T-cell (primary cell): ENCODE measurements at regions not wholly inside any gene's neighbourhood (a gene's known extent, or its start where the extent isn't known, plus 50 kb on each side); places are given as distances from the start of the nearest gene placed in this dataset.

Experiments used
- ATAC-seq, 4 experiments: fragments of 200-7000 bp in 3 of 4; fragments of 150-1000 bp in 1 of 4; cut with Tn5 transposase; replicated peaks in 1 of 4; 1 replicate in 3 of 4; 2 replicates in 1 of 4; pipeline ENCODE4 v1.10.0; 2021; ENCODE audit warnings: moderate library complexity in 3 of 4, mild to moderate bottlenecking in 2 of 4, moderate number of reproducible peaks in 1 of 4
- CTCF ChIA-PET, 2 donors: fragments of 300-600 bp; sonication (Branson Sonifier 250); formaldehyde crosslinking; loops; one replicate each; lab custom pipeline; 2022; ENCODE audit warnings: antibody characterized with exemption in 2 of 2; lab: Charles Lee
- POLR2A ChIA-PET, 2 donors: fragments of 300-600 bp; sonication (Branson Sonifier 250); formaldehyde crosslinking; loops; one replicate each; lab custom pipeline; 2022; ENCODE audit warnings: antibody characterized with exemption in 2 of 2; lab: Charles Lee
- DNase-seq, 35 experiments: peaks; one replicate each; pipeline versions ENCODE4 v3.0.0 to v3.0.0-alpha.2; 2013 to 2023
- H3K27ac ChIP-seq: one replicate; pipeline ENCODE4 v1.5.1; 2013; ENCODE audit warnings: low read length
- H3K27me3 ChIP-seq, 2 experiments: replicated peaks in 1 of 2; 1 replicate in 1 of 2; 2 replicates in 1 of 2; pipeline versions ENCODE4 v1.6.1 to v1.7.0; 2013; ENCODE audit warnings: low read length in 1 of 2, mixed read lengths in 1 of 2; ENCODE audit not compliant: control insufficient read depth in 2 of 2, insufficient read depth in 2 of 2; ENCODE audit errors: extremely low read depth in 1 of 2
- H3K36me3 ChIP-seq, 2 donors: 1 replicate in 1 of 2; 2 replicates in 1 of 2; pipeline versions ENCODE4 v1.6.1 to v1.7.0; 2013; ENCODE audit warnings: low read length in 1 of 2; ENCODE audit not compliant: control insufficient read depth in 2 of 2, insufficient read depth in 1 of 2; ENCODE audit errors: extremely low read depth in 1 of 2
- H3K4me1 ChIP-seq, 2 experiments: 1 replicate in 1 of 2; 2 replicates in 1 of 2; pipeline versions ENCODE4 v1.6.1 to v1.7.0; 2013; ENCODE audit warnings: low read length in 2 of 2, mixed read lengths in 1 of 2; ENCODE audit not compliant: insufficient read depth in 2 of 2, control insufficient read depth in 1 of 2; ENCODE audit errors: extremely low read depth in 1 of 2
- H3K4me3 ChIP-seq, 2 donors: 1 replicate in 1 of 2; 2 replicates in 1 of 2; pipeline versions ENCODE4 v1.5.1 to v1.7.0; 2013; ENCODE audit warnings: mild to moderate bottlenecking in 2 of 2, low read length in 1 of 2, moderate library complexity in 1 of 2; ENCODE audit not compliant: control insufficient read depth in 1 of 2; ENCODE audit errors: extremely low read depth in 1 of 2
- H3K9me3 ChIP-seq: 2 replicates; pipeline ENCODE4 v1.7.0; 2013
- H3K27ac Mint-ChIP-seq, 2 donors: one replicate each; pipeline ENCODE4 v1.8.0; 2020 to 2021; ENCODE audit warnings: mild to moderate bottlenecking in 2 of 2, mixed read lengths in 2 of 2
- H3K27me3 Mint-ChIP-seq, 2 donors: one replicate each; pipeline ENCODE4 v1.8.0; 2021 to 2022; ENCODE audit warnings: mixed read lengths in 2 of 2
- H3K36me3 Mint-ChIP-seq: one replicate; pipeline ENCODE4 v1.8.0; 2021; ENCODE audit warnings: mixed read lengths
- H3K4me1 Mint-ChIP-seq, 3 donors: one replicate each; pipeline ENCODE4 v1.8.0; 2020 to 2022; ENCODE audit warnings: mixed read lengths in 3 of 3, mild to moderate bottlenecking in 1 of 3
- H3K4me3 Mint-ChIP-seq, 3 donors: one replicate each; pipeline ENCODE4 v1.8.0; 2020 to 2022; ENCODE audit warnings: mild to moderate bottlenecking in 3 of 3, mixed read lengths in 3 of 3, moderate library complexity in 3 of 3
- H3K9me3 Mint-ChIP-seq, 3 donors: one replicate each; pipeline ENCODE4 v1.8.0; 2020 to 2022; ENCODE audit warnings: mixed read lengths in 3 of 3
- WGBS: methylation state at CpG from one replicate; pipeline ENCODE4 v1.1.5; 2013; ENCODE audit warnings: missing lambda C conversion rate; ENCODE audit not compliant: insufficient coverage; 5-methylcytosine and 5-hydroxymethylcytosine counted together

DNA sequence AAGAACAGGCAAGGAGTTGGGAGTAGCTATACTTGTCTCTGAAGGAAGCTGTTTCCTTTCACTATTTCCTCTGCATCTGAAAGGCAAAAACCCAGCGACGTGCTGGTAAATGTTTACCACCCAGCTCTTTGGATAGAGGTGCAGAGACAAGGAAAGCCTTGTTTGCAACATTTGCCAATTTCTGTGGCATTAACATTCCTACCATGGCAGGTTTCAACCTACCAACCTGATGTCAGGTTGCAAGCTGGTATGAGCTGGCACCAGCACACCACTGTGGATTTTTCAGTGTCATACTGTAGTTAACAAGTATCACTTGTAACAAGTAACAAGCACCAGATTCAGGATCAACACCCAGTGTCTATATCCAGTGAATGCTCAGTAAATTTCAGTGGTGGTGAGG lies 294.8 kb upstream of the TMPO start:
- Mint-ChIP-seq H3K27ac (no peak overlapping the region), H3K4me1 (no peaks in the 10 kb centered on the region), H3K27me3 (peaks cover 21 to 37% of the 10 kb centered on the region in 2 donors), H3K36me3 (no peaks in the 10 kb centered on the region), H3K9me3 (peaks cover 0 to 9% (median 0%) of the 10 kb centered on the region in 3 donors), H3K4me3 (no peak overlapping the region)
- H3K36me3 ChIP-seq: no peaks in the 10 kb centered on the region
- H3K9me3 ChIP-seq: no peaks in the 10 kb centered on the region
- ChIA-PET POLR2A (interaction anchor here in 1 of 2 donors (0.6 kb wide), 1 partner anchor 1472 kb away, joined by 3 read pairs; no protein-coding TSS in a partner anchor), CTCF (no interaction called here)
- H3K27ac ChIP-seq: no peak overlapping the region
- ATAC-seq: no peak
- no CpG with 5 or more reads among the region's 2 CpGs for WGBS
- no peaks in the 10 kb centered on the region for H3K4me1 ChIP-seq
- H3K27me3 ChIP-seq: no peaks in the 10 kb centered on the region
- H3K4me3 ChIP-seq: no peak overlapping the region
- no peak for DNase-seq

DNA sequence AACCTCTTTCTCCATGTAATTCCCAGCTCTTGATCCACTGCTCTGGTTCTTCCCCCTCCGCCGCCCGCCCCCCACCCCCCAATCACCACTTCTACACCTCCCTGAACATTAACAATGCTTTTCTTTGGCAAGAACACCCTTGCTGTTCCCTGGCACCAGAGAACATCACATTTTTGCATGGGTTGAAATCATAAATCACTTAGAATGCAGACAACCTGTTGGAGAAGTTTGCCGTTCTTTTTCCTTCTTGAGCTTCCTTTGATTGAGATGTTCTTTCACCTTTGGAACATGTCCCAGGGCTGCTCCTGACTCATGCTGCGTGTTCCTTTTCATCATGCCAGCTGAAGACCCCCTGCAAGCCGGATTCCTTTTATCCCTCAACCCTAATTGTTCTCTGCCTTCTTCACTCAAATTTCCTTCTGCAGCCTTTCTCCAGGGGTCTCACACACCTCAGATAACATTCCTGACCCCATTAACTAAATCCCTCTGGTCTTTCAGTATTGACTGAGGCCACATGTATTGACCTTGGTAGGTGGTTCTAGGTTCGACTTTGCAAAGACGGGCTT lies 294.1 kb upstream of the TMPO start:
- H3K4me1 ChIP-seq: no peaks in the 10 kb centered on the region
- CTCF ChIA-PET: no interaction called here
- no peak for DNase-seq
- H3K4me3 ChIP-seq: no peak overlapping the region
- peaks cover 21 to 36% of the 10 kb centered on the region in 2 donors for H3K27me3 Mint-ChIP-seq
- H3K9me3 Mint-ChIP-seq: peaks cover 0 to 8% (median under 1%) of the 10 kb centered on the region in 3 donors
- no peaks in the 10 kb centered on the region for H3K36me3 Mint-ChIP-seq
- WGBS: 49% methylated on average over 3 of the region's 8 CpGs
- no peaks in the 10 kb centered on the region for H3K4me1 Mint-ChIP-seq
- POLR2A ChIA-PET: interaction anchor here in 1 of 2 donors (0.6 kb wide), 1 partner anchor 1473 kb away, joined by 3 read pairs; no protein-coding TSS in a partner anchor
- H3K9me3 ChIP-seq: no peaks in the 10 kb centered on the region
- no peak overlapping the region for H3K27ac ChIP-seq
- H3K36me3 ChIP-seq: no peaks in the 10 kb centered on the region
- H3K27ac Mint-ChIP-seq: no peak overlapping the region
- no peak for ATAC-seq
- H3K4me3 Mint-ChIP-seq: no peak overlapping the region
- H3K27me3 ChIP-seq: no peaks in the 10 kb centered on the region

DNA sequence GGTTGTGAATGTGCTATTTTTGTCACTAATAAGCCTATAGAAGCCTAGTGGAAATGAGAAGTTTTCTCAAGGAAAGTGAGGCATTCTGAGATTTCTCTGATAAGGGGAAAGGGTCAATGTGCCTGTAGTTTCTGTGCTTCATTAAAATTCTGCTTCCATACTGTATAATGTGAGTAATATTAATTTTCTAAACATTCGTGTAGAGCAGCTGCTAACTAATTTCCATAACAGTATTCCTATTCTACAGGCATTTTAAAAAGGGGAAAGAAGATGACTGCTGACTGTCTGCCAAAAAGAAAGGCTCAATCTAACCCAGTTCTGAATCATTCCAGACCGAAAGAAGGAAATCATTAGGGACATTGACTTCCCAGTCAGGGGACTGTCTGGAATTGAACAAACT lies 293.3 kb upstream of the TMPO start:
- H3K27ac Mint-ChIP-seq: no peak overlapping the region
- Histone ChIP-seq H3K4me1 (no peaks in the 10 kb centered on the region), H3K36me3 (no peaks in the 10 kb centered on the region), H3K9me3 (no peaks in the 10 kb centered on the region), H3K4me3 (no peak overlapping the region), H3K27me3 (no peaks in the 10 kb centered on the region), H3K27ac (no peak overlapping the region)
- H3K27me3 Mint-ChIP-seq: peaks cover 18 to 32% of the 10 kb centered on the region in 2 donors
- 58% methylated on average over 1 of the region's 2 CpGs for WGBS
- no peak for ATAC-seq
- H3K36me3 Mint-ChIP-seq: no peaks in the 10 kb centered on the region
- H3K9me3 Mint-ChIP-seq: peaks cover 0 to 6% (median 4%) of the 10 kb centered on the region in 3 donors
- CTCF ChIA-PET: no interaction called here
- POLR2A ChIA-PET: no interaction called here
- no peak overlapping the region for H3K4me3 Mint-ChIP-seq
- H3K4me1 Mint-ChIP-seq: no peaks in the 10 kb centered on the region
- DNase-seq: no peak

DNA sequence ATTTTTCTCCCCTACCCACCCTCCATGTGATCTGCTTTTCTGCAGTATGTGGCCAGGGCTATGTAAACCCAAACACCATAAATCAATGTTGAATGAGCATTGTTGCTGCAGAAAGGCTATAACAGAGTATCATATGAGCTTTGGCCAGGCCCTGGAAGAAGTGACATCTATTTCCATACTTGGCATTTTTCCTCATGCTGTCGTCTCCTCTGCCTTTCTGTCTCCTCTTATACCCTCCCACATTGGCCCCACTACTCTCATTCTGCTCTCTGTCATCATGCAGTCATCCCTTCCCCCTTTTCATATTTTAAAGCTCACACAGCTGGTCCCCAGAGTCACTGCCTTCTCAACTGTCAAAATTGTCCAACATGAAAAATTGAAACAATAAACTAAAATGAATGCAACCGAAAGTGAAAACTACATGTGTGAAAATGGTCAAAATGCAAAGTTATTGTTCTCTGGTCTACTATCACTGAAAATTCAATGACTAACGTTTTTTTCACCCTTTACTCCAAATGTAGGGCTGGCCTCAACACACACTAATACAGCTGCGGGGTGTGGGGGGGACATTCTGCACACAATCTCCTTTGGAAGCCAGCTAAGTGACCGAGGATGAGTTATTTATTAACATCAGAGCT lies 290.7 kb upstream of the TMPO start:
- no peaks in the 10 kb centered on the region for H3K4me1 Mint-ChIP-seq
- no peak for DNase-seq
- H3K9me3 Mint-ChIP-seq: peaks cover 2 to 6% (median 4%) of the 10 kb centered on the region in 3 donors
- ATAC-seq: no peak
- no peaks in the 10 kb centered on the region for H3K4me1 ChIP-seq
- H3K9me3 ChIP-seq: no peaks in the 10 kb centered on the region
- peaks cover 18 to 39% of the 10 kb centered on the region in 2 donors for H3K27me3 Mint-ChIP-seq
- H3K4me3 ChIP-seq: no peak overlapping the region
- H3K36me3 ChIP-seq: no peaks in the 10 kb centered on the region
- no peaks in the 10 kb centered on the region for H3K36me3 Mint-ChIP-seq
- H3K4me3 Mint-ChIP-seq: no peak overlapping the region
- ChIA-PET CTCF (no interaction called here), POLR2A (no interaction called here)
- H3K27me3 ChIP-seq: no peaks in the 10 kb centered on the region
- WGBS: 76% methylated on average over 1 of the region's 5 CpGs
- H3K27ac ChIP-seq: no peak overlapping the region
- no peak overlapping the region for H3K27ac Mint-ChIP-seq

DNA sequence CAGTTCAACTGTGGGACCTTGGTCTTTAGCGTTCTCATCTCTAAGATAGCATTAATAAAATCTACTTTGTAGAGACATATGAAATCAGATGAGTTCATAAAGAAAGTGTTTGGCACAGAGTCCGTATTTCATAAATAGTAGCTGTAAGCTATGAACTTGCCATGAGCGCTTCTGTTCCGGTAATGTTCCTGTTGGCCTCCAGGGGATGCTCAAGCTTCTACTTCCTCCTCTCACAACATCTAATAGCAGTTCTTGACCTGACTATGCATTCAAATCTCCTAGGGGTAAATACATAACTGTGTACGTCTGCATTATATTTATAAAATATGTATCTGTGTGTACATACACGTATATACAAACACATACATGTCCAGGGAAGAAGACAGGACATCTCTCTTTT lies 288.2 kb upstream of the TMPO start:
- H3K36me3 ChIP-seq: no peaks in the 10 kb centered on the region
- H3K4me1 Mint-ChIP-seq: no peaks in the 10 kb centered on the region
- H3K27ac ChIP-seq: no peak overlapping the region
- WGBS: 80% methylated on average over 2 of the region's 6 CpGs
- H3K36me3 Mint-ChIP-seq: no peaks in the 10 kb centered on the region
- no peaks in the 10 kb centered on the region for H3K27me3 ChIP-seq
- no peak overlapping the region for H3K27ac Mint-ChIP-seq
- no peak for ATAC-seq
- H3K4me3 Mint-ChIP-seq: no peak overlapping the region
- H3K27me3 Mint-ChIP-seq: peaks cover 13 to 27% of the 10 kb centered on the region in 2 donors
- no peaks in the 10 kb centered on the region for H3K9me3 ChIP-seq
- CTCF ChIA-PET: no interaction called here
- POLR2A ChIA-PET: no interaction called here
- H3K4me3 ChIP-seq: no peak overlapping the region
- DNase-seq: no peak
- no peaks in the 10 kb centered on the region for H3K4me1 ChIP-seq
- peaks cover 2 to 6% (median 4%) of the 10 kb centered on the region in 3 donors for H3K9me3 Mint-ChIP-seq

DNA sequence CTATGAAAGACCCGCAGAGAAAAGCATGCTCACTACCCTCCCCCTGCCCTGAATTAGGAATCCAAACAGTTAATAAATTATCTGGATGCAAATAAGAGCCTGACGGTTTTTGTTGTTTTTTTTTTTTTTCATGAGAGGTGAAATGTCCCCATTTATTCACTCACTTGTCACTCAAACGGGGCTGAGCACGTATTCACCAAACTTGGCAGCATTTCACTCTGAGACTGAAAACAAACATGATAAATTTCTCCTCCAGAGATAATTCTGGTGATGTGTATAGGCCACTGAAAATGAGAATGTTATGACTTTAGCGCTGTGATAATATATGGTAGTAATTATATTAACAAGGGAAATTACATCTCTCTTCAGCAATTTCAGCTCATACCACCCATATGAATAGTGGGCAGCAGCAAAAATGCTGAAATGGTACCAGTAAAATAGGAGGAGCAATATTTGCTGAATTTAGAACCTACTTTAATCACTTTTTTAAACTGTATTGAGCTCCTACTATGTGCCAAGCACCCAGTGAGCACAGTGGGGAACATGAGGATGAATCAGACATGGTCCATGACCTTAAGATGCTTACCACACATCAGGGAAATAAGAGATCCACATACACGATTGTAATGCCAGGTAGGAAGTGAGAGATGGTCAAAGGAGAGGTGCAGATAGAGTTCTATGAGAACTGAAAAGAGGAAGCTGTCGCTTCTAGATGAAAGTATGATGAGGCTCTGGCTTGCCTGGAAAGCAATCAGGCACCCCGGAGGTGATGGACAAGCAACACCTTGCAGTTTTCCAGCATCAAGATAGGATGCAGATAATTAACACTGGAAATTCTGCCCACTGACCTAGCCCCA lies 286.5 kb upstream of the TMPO start:
- no peak for DNase-seq
- H3K27ac ChIP-seq: no peak overlapping the region
- no peak overlapping the region for H3K27ac Mint-ChIP-seq
- WGBS: 81% methylated on average over 2 of the region's 8 CpGs
- no peak overlapping the region for H3K4me3 ChIP-seq
- no peaks in the 10 kb centered on the region for H3K36me3 Mint-ChIP-seq
- no peaks in the 10 kb centered on the region for H3K4me1 ChIP-seq
- no peaks in the 10 kb centered on the region for H3K9me3 ChIP-seq
- no peak for ATAC-seq
- ChIA-PET CTCF (interaction anchor here in 1 of 2 donors (0.7 kb wide), 1 partner anchor 925 kb away, joined by 5 read pairs; no protein-coding TSS in a partner anchor), POLR2A (no interaction called here)
- H3K27me3 Mint-ChIP-seq: peaks cover 4 to 17% of the 10 kb centered on the region in 2 donors
- H3K4me3 Mint-ChIP-seq: no peak overlapping the region
- no peaks in the 10 kb centered on the region for H3K36me3 ChIP-seq
- H3K27me3 ChIP-seq: no peaks in the 10 kb centered on the region
- H3K4me1 Mint-ChIP-seq: no peaks in the 10 kb centered on the region
- peaks cover 2 to 6% (median 4%) of the 10 kb centered on the region in 3 donors for H3K9me3 Mint-ChIP-seq
